ENCODE measurements at regions not wholly inside any gene's neighbourhood (a gene's known extent, or its start where the extent isn't known, plus 50 kb on each side); places are given as distances from the start of the nearest gene placed in this dataset.

- TF ChIP-seq CTCF (IDR thresholded peaks at IDR 0.05): no peak
- no peak overlapping the region for H3K27ac Mint-ChIP-seq (ENCODE audit: unreplicated experiment)
- peaks cover 6% of the 10 kb centered on the region for H3K4me1 Mint-ChIP-seq (ENCODE audit: low read depth)
- no peak for DNase-seq (ENCODE audit: low spot score)
- H3K27me3 Mint-ChIP-seq (ENCODE audit: low read depth): no peaks in the 10 kb centered on the region
- no peaks in the 10 kb centered on the region for H3K36me3 Mint-ChIP-seq (ENCODE audit: low read depth)
- no peak overlapping the region for H3K4me3 Mint-ChIP-seq (ENCODE audit: unreplicated experiment)
- H3K9me3 Mint-ChIP-seq (ENCODE audit: low read depth): no peaks in the 10 kb centered on the region
Observed at GRCh38 chr5:91954136-91954535, 571.0 kb upstream of the ARRDC3 start.

- Mint-ChIP-seq H3K27ac (ENCODE audit: unreplicated experiment) (no peak overlapping the region), H3K27me3 (ENCODE audit: low read depth) (no peaks in the 10 kb centered on the region), H3K9me3 (ENCODE audit: low read depth) (no peaks in the 10 kb centered on the region), H3K4me1 (ENCODE audit: low read depth) (peaks cover 2% of the 10 kb centered on the region), H3K4me3 (ENCODE audit: unreplicated experiment) (no peak overlapping the region), H3K36me3 (ENCODE audit: low read depth) (no peaks in the 10 kb centered on the region)
- no peak for DNase-seq (ENCODE audit: low spot score)
- TF ChIP-seq CTCF (IDR thresholded peaks at IDR 0.05): no peak
Observed at GRCh38 chr5:91950328-91950727, 567.2 kb upstream of the ARRDC3 start.

- Mint-ChIP-seq H3K9me3 (ENCODE audit: low read depth) (no peaks in the 10 kb centered on the region), H3K4me1 (ENCODE audit: low read depth) (no peaks in the 10 kb centered on the region), H3K27me3 (ENCODE audit: low read depth) (no peaks in the 10 kb centered on the region), H3K36me3 (ENCODE audit: low read depth) (no peaks in the 10 kb centered on the region), H3K4me3 (ENCODE audit: unreplicated experiment) (no peak overlapping the region), H3K27ac (ENCODE audit: unreplicated experiment) (no peak overlapping the region)
- DNase-seq (ENCODE audit: low spot score): no peak
- no peak for TF ChIP-seq CTCF (IDR thresholded peaks at IDR 0.05)
Observed at GRCh38 chr5:91946870-91947269, 563.8 kb upstream of the ARRDC3 start.

- H3K27ac Mint-ChIP-seq (ENCODE audit: unreplicated experiment): no peak overlapping the region
- peaks cover 6% of the 10 kb centered on the region for H3K4me1 Mint-ChIP-seq (ENCODE audit: low read depth)
- H3K4me3 Mint-ChIP-seq (ENCODE audit: unreplicated experiment): no peak overlapping the region
- TF ChIP-seq CTCF (IDR thresholded peaks at IDR 0.05): no peak
- no peaks in the 10 kb centered on the region for H3K27me3 Mint-ChIP-seq (ENCODE audit: low read depth)
- H3K36me3 Mint-ChIP-seq (ENCODE audit: low read depth): no peaks in the 10 kb centered on the region
- DNase-seq (ENCODE audit: low spot score): no peak
- H3K9me3 Mint-ChIP-seq (ENCODE audit: low read depth): peaks cover under 1% of the 10 kb centered on the region
Observed at GRCh38 chr5:91941588-91941987, 558.5 kb upstream of the ARRDC3 start.

- Mint-ChIP-seq H3K27me3 (ENCODE audit: low read depth) (no peaks in the 10 kb centered on the region), H3K27ac (ENCODE audit: unreplicated experiment) (no peak overlapping the region), H3K4me3 (ENCODE audit: unreplicated experiment) (no peak overlapping the region), H3K4me1 (ENCODE audit: low read depth) (peaks cover 6% of the 10 kb centered on the region), H3K36me3 (ENCODE audit: low read depth) (no peaks in the 10 kb centered on the region), H3K9me3 (ENCODE audit: low read depth) (peaks cover 3% of the 10 kb centered on the region)
- no peak for TF ChIP-seq CTCF (IDR thresholded peaks at IDR 0.05)
- DNase-seq (ENCODE audit: low spot score): no peak
Observed at GRCh38 chr5:91938441-91938840, 555.3 kb upstream of the ARRDC3 start.
